Ovary (tissue), 7 donors: ENCODE measurements at regions not wholly inside any gene's neighbourhood (a gene's known extent, or its start where the extent isn't known, plus 50 kb on each side); places are given as distances from the start of the nearest gene placed in this dataset.

ENCODE experiments used
- DNase-seq, 5 donors: peaks; one replicate each; pipeline ENCODE4 v3.0.0-alpha.2; 2019 to 2020
- H3K27ac ChIP-seq, 2 donors: fragments of 200-600 bp; one replicate each; pipeline versions ENCODE4 v1.5.1 to v1.8.0; 2019 to 2022
- H3K27me3 ChIP-seq: fragments of 200-600 bp; one replicate; pipeline ENCODE4 v1.8.0; 2022
- H3K36me3 ChIP-seq: fragments of 200-600 bp; sonication (generic); one replicate; pipeline ENCODE4 v1.5.1; 2019
- H3K4me1 ChIP-seq: one replicate; pipeline ENCODE4 v1.8.1; 2013; ENCODE audit warnings: mild to moderate bottlenecking, moderate library complexity; ENCODE audit not compliant: insufficient read depth
- H3K4me3 ChIP-seq: fragments of 200-600 bp; sonication (generic); one replicate; pipeline ENCODE4 v1.5.1; 2017
- H3K9me3 ChIP-seq, 2 donors: fragments of 200-600 bp in 1 of 2; sonication (generic) in 1 of 2; one replicate each; pipeline versions ENCODE4 v1.5.1 to v1.8.1; 2013 to 2019; ENCODE audit warnings: mild to moderate bottlenecking in 1 of 2, moderate library complexity in 1 of 2
- EP300 ChIP-seq: sonication (generic); formaldehyde crosslinking; IDR thresholded peaks from one replicate; pipeline ENCODE4 v1.6.1; 2017; ENCODE audit warnings: antibody characterized with exemption
- POLR2A ChIP-seq: fragments of 450-650 bp; IDR thresholded peaks from one replicate; pipeline ENCODE4 v1.6.1; 2017; ENCODE audit warnings: antibody characterized with exemption, mild to moderate bottlenecking, moderate library complexity
- WGBS, 3 donors: extraction: QIAGEN DNeasy Blood & Tissue Kit in 1 of 3; methylation state at CpG; one replicate each; pipeline versions ENCODE4 v1.1.5 to v1.1.7; 2013 to 2017; 5-methylcytosine and 5-hydroxymethylcytosine counted together
- intact Hi-C, 4 donors: fragments of 100-400 bp; cut with DNase I; formaldehyde crosslinking; loops; one replicate each; pipeline versions ENCODE4 v1.11.0 to v1.15.1; 2022 to 2023
- TF ChIP-seq, protein P1 (sequence below), 3 donors: fragments of 450-650 bp in 2 of 3; fragments of 200-600 bp in 1 of 3; IDR thresholded peaks; one replicate each; pipeline versions ENCODE4 v1.5.1 to v1.8.0; 2016 to 2022; ENCODE audit warnings: antibody characterized with exemption in 3 of 3, mild to moderate bottlenecking in 1 of 3
- donor health status: DM: no; HTN: no; CAD: no; lungs with moderate emphysema.
- donor health status: DM: no; HTN: no; CAD: no.
- donor health status: Bipolar disorder and iron deficiency.
- donor health status: DM: no; HTN: no; CAD: no.
- donor health status: DM: yes; HTN: yes; CAD: no.

DNA sequence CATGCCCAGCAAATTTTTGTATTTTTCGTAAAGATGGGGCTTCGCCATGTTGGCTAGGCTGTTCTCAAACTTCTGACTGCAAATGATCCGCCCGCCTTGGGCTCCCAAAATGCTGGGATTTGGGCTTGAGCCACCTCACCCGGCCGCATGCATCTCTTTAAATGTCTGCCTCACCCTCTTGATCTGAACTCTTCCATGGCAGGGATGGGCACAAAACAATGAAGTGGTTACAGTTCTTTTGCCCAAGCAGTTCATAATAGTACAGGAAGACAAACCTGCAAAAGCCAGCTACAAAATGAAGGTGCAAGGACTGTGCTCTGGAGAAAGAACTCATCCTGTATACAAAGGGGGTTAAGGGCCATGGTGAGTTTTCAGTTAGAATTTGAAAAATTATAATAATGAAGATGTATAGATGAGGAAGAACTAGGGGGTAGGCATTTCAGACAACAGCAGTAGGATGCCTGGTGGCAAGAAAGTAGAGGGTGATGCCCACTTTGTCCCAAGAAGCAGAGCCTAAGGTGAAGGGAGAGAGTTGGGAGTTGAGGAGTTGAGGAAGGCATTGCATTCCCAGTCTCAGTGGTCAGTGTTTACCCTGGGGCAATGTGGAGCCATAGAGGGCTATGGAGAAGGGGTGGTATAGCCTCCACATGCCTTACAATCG lies 160.8 kb upstream of the MYCN start:
- WGBS, 3 donors = 95 to 99% (median 96%) methylated on average over 7 of the region's 7 CpGs
- no peak for DNase-seq
- Histone ChIP-seq H3K27ac (no peak overlapping the region), H3K36me3 (no peaks in the 10 kb centered on the region), H3K27me3 (no peaks in the 10 kb centered on the region), H3K4me3 (no peak overlapping the region), H3K9me3 (no peaks in the 10 kb centered on the region), H3K4me1 (no peaks in the 10 kb centered on the region)
- no peak for TF ChIP-seq POLR2A
- TF ChIP-seq, protein P1, sequence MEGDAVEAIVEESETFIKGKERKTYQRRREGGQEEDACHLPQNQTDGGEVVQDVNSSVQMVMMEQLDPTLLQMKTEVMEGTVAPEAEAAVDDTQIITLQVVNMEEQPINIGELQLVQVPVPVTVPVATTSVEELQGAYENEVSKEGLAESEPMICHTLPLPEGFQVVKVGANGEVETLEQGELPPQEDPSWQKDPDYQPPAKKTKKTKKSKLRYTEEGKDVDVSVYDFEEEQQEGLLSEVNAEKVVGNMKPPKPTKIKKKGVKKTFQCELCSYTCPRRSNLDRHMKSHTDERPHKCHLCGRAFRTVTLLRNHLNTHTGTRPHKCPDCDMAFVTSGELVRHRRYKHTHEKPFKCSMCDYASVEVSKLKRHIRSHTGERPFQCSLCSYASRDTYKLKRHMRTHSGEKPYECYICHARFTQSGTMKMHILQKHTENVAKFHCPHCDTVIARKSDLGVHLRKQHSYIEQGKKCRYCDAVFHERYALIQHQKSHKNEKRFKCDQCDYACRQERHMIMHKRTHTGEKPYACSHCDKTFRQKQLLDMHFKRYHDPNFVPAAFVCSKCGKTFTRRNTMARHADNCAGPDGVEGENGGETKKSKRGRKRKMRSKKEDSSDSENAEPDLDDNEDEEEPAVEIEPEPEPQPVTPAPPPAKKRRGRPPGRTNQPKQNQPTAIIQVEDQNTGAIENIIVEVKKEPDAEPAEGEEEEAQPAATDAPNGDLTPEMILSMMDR (IDR thresholded peaks at IDR 0.05) = no peak
- intact Hi-C loops = no loop called here

DNA sequence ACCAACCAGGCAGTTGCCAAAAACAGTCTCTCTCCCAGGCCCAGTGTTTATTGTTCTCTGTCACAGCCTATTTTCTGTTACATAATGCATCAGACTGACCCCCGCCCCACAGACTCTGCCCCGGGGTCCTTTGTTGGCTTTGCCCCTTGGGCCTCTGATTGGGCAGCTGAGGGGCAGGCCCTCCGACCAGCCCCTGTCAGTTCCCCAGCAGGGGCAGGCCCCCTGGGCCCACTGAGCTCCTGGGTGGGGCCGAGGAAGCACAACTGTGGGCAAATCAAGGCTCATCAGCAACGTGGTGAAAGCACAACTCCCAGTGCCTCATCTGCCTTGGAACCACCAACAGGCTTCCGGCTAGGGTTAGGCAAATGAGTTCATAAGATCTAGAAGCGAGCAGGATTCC lies 160.1 kb upstream of the MYCN start:
- intact Hi-C loops = no loop called here
- Histone ChIP-seq H3K4me3 (no peak overlapping the region), H3K4me1 (no peaks in the 10 kb centered on the region), H3K36me3 (no peaks in the 10 kb centered on the region), H3K27me3 (no peaks in the 10 kb centered on the region), H3K27ac (no peak overlapping the region), H3K9me3 (no peaks in the 10 kb centered on the region)
- TF ChIP-seq, protein P1 (IDR thresholded peaks at IDR 0.05) = no peak
- TF ChIP-seq POLR2A (no peak), EP300 (no peak)
- no peak for DNase-seq
- WGBS, 3 donors = 73 to 77% (median 73%) methylated on average over 7 of the region's 7 CpGs

DNA sequence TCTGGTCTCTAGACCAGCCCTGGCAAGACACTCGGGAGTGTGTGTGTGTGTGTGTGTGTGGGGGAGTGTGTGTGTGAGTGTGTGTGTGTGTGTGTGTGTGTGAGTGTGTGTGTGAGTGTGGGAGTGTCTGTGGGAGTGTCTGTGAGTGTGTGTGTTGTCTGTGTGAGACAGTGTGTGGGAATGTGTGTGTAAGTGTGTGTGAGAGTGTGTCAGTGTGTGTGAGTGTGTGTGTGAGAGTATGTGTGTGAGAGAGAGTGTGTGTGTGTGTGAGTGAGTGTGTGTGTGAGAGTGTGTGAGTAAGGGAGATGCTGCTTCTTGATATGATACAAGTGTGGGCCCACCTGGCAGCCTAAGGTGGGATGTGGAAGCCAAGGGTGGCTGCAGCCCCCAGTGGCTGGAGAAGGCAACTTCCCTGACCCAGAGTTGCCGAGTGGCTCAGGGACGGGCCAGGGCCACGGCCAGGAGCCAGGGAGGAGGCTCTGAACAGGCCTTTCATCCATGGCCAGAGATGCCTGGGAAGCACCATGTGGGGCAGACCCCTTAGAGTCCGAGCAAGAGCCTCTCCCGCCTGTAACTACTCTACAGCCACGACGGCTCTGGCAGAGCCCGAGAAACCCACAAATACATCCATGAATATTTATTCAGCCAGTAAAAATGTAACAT lies 159.3 kb upstream of the MYCN start:
- Histone ChIP-seq H3K4me3 (no peak overlapping the region), H3K36me3 (no peaks in the 10 kb centered on the region), H3K4me1 (no peaks in the 10 kb centered on the region), H3K27me3 (no peaks in the 10 kb centered on the region), H3K9me3 (no peaks in the 10 kb centered on the region), H3K27ac (no peak overlapping the region)
- WGBS, 3 donors = 58 to 71% (median 64%) methylated on average over 9 of the region's 9 CpGs
- intact Hi-C loops = no loop called here
- DNase-seq = no peak
- TF ChIP-seq, protein P1 (IDR thresholded peaks at IDR 0.05) = no peak
- TF ChIP-seq POLR2A (no peak), EP300 (no peak)

DNA sequence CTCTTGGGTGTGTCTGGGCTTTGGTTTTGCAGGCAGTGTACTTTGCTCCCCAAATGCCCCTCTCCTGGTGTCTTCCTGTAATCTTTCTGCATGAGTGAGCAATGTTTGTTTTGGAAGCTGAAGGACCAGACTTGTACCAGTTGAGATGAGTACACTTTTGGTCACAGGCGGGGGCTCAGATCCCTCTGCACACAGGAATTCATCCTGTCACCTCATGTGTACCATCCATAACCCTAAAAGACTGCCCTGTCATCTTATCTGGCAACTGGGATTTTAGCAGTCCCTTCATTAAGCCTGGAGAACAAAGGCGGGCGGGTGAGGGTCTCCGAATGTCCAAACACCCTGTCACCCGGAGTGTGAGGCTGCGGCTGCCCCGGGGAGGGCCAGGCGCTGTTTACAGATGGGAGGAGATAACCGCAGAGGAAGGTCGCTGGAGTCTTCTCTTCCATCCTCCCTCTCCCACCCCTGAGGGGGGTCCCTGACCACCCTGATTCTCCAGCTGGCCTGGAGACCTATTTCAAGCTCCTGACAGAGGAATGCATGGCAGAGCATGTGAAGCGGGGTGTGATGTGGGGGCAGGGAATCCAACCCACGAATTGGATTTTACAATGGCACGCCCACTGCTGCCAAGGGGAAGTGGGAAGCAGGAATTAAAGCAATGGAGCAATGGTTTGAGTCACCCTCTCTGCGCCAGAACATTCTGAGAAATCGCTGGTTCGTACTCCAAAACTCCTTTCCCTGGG lies 158.2 kb upstream of the MYCN start:
- DNase-seq = no peak
- intact Hi-C loops = no loop called here
- WGBS, 3 donors = 53 to 61% (median 60%) methylated on average over 16 of the region's 16 CpGs

More for the DNA sequence above, 158.2 kb upstream of the MYCN start:
- TF ChIP-seq, protein P1 (IDR thresholded peaks at IDR 0.05) = no peak
- TF ChIP-seq EP300 (no peak), POLR2A (no peak)
- Histone ChIP-seq H3K4me1 (no peaks in the 10 kb centered on the region), H3K9me3 (no peaks in the 10 kb centered on the region), H3K27ac (no peak overlapping the region), H3K27me3 (no peaks in the 10 kb centered on the region), H3K36me3 (no peaks in the 10 kb centered on the region), H3K4me3 (no peak overlapping the region)
